Activated CD4-positive, alpha-beta memory T cell treated with anti-CD3 and anti-CD28 coated beads for 36 hours (primary cell): ENCODE measurements at regions not wholly inside any gene's neighbourhood (a gene's known extent, or its start where the extent isn't known, plus 50 kb on each side); places are given as distances from the start of the nearest gene placed in this dataset.
"Not testable (repeated sequence)": the region's sequence is repeated elsewhere in the genome, so short reads cannot be mapped to it uniquely, and the experiment has no call there.

Experiments
- CTCF ChIA-PET: fragments of 350-600 bp; sonication (Branson Sonifier 250); formaldehyde crosslinking; loops from one replicate; lab custom pipeline; 2021; ENCODE audit warnings: antibody characterized with exemption, inconsistent platforms; lab: Charles Lee
- POLR2A ChIA-PET: fragments of 350-600 bp; sonication (Branson Sonifier 250); formaldehyde crosslinking; loops from one replicate; lab custom pipeline; 2021; ENCODE audit warnings: antibody characterized with exemption; lab: Charles Lee
- DNase-seq: peaks from one replicate; pipeline ENCODE4 v3.0.0-alpha.2; 2020
- H3K27ac Mint-ChIP-seq: one replicate; pipeline ENCODE4 v1.8.0; 2021; ENCODE audit warnings: mixed read lengths
- H3K27me3 Mint-ChIP-seq: one replicate; pipeline ENCODE4 v1.8.0; 2021; ENCODE audit warnings: mixed read lengths
- H3K36me3 Mint-ChIP-seq: one replicate; pipeline ENCODE4 v1.8.0; 2021; ENCODE audit warnings: mixed read lengths
- H3K4me1 Mint-ChIP-seq: one replicate; pipeline ENCODE4 v1.8.0; 2021; ENCODE audit warnings: low read depth, mixed read lengths
- H3K4me3 Mint-ChIP-seq: one replicate; pipeline ENCODE4 v1.8.0; 2021; ENCODE audit warnings: mild to moderate bottlenecking, mixed read lengths
- H3K9me3 Mint-ChIP-seq: one replicate; pipeline ENCODE4 v1.8.0; 2021; ENCODE audit warnings: mixed read lengths
- intact Hi-C: fragments of 100-400 bp; cut with micrococcal nuclease; formaldehyde crosslinking; loops from one replicate; pipeline ENCODE4 v1.15.1; 2023

DNA sequence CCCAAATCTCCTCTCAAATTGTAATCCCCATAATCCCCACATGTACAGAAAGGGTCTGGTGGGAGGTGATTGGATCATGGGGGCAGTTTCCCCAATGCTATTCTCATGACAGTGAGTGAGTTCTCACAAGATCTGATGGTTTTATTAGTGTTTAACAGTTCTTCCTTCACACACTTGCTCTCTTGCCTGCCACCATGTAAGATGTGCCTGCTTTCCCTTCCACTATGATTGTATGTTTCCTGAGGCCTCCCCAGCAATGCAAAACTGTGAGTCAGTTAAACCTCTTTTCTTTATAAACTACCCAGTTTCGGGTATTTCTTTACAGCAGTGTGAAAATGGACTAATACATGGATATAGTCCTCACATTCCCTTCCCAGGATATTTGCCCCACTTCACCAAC is 126.7 kb upstream of the SPATA12 start:
- peak; percentile 23 for DNase-seq
- no peak overlapping the region for H3K27ac Mint-ChIP-seq
- H3K4me3 Mint-ChIP-seq: no peak overlapping the region
- H3K27me3 Mint-ChIP-seq: no peaks in the 10 kb centered on the region
- ChIA-PET POLR2A (no interaction called here), CTCF (interaction anchor here (0.7 kb wide), 1 partner anchor 180 kb away, joined by 3 read pairs; no protein-coding TSS in a partner anchor)
- H3K36me3 Mint-ChIP-seq: peaks cover 14% of the 10 kb centered on the region
- intact Hi-C loops: no loop called here
- peaks cover 23% of the 10 kb centered on the region for H3K9me3 Mint-ChIP-seq
- H3K4me1 Mint-ChIP-seq: peaks cover 49% of the 10 kb centered on the region

DNA sequence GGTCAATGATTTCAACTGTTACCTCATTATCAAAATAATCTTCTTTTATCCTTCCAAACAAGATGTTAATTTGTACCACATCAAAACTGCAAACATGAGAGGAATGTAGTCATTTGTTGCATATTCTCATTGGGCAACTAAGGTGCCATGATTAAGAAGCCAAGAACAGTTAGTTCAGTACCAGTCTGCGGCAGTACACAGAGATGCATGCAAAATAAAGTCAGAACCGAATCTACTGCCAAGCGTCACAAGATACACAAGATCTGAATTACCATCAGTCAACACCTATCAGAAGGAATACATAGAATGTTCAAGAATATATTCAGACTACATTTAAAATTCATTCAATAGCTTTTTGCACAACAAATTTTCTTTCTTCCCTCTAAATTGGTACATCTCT is 127.6 kb upstream of the SPATA12 start:
- H3K27ac Mint-ChIP-seq: no peak overlapping the region
- intact Hi-C loops: no loop called here

DNA sequence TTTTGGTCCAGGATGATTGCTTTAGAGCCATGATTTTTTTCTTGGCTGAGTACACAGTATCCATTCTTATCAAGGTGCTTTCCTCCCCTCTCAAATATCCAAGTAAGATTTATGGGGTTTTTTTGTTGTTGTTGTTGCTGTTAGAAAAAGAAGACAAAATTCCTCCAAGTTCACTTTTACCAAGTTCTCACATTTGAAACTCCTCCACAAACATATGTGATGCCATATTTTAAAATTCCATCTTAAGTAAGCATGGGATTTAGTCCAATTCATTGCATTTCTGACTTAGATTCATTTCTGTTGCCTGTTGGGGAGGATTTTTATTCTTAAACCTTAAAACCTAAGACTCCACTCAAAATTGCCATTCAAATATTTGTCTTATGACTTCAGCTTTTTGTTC is 128.6 kb upstream of the SPATA12 start:
- H3K27ac Mint-ChIP-seq: no peak overlapping the region
- H3K9me3 Mint-ChIP-seq: peaks cover 23% of the 10 kb centered on the region
- H3K27me3 Mint-ChIP-seq: no peaks in the 10 kb centered on the region
- peaks cover 60% of the 10 kb centered on the region for H3K4me1 Mint-ChIP-seq
- intact Hi-C loops: loop anchor here (2.0 kb wide), 1 partner anchor 49 kb away; no protein-coding TSS in a partner anchor
- ChIA-PET CTCF (no interaction called here), POLR2A (no interaction called here)
- no peak for DNase-seq
- H3K36me3 Mint-ChIP-seq: peaks cover 14% of the 10 kb centered on the region
- no peak overlapping the region for H3K4me3 Mint-ChIP-seq

More for the DNA sequence above, 127.6 kb upstream of the SPATA12 start:
- peaks cover 23% of the 10 kb centered on the region for H3K9me3 Mint-ChIP-seq
- no peak for DNase-seq
- H3K4me1 Mint-ChIP-seq: peaks cover 57% of the 10 kb centered on the region
- no peak overlapping the region for H3K4me3 Mint-ChIP-seq
- no peaks in the 10 kb centered on the region for H3K27me3 Mint-ChIP-seq
- POLR2A ChIA-PET: no interaction called here
- CTCF ChIA-PET: no interaction called here
- H3K36me3 Mint-ChIP-seq: peaks cover 14% of the 10 kb centered on the region

DNA sequence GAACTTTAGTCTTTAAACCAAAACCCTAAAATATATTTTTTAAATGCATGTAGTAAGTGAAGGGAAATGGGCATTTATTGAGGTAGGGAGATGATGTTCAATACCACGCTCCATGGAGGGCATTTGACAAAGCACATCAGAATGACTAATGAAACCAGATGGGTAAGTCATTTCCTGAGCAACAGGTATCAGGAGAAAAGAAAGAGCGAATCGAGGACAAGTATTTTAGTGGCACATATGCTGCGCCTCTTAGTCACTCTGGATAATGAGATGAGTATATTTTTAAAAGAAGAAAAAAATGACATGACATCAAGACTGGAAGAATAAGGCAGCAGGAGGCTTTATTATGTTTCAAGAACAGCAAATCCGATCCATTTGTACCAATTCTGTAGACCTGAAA is 129.0 kb upstream of the ARHGEF3 start:
- intact Hi-C loops: loop anchor here (1.0 to 2.0 kb wide), 3 partner anchors 12 to 50 kb away; no protein-coding TSS in a partner anchor
- DNase-seq: peak; percentile 34
- Mint-ChIP-seq H3K27me3 (no peaks in the 10 kb centered on the region), H3K36me3 (peaks cover 14% of the 10 kb centered on the region), H3K9me3 (peaks cover 23% of the 10 kb centered on the region), H3K4me3 (peak overlapping the region; percentile 16), H3K27ac (peak overlapping the region; percentile 74), H3K4me1 (peaks cover 71% of the 10 kb centered on the region)
- ChIA-PET POLR2A (no interaction called here), CTCF (no interaction called here)

DNA sequence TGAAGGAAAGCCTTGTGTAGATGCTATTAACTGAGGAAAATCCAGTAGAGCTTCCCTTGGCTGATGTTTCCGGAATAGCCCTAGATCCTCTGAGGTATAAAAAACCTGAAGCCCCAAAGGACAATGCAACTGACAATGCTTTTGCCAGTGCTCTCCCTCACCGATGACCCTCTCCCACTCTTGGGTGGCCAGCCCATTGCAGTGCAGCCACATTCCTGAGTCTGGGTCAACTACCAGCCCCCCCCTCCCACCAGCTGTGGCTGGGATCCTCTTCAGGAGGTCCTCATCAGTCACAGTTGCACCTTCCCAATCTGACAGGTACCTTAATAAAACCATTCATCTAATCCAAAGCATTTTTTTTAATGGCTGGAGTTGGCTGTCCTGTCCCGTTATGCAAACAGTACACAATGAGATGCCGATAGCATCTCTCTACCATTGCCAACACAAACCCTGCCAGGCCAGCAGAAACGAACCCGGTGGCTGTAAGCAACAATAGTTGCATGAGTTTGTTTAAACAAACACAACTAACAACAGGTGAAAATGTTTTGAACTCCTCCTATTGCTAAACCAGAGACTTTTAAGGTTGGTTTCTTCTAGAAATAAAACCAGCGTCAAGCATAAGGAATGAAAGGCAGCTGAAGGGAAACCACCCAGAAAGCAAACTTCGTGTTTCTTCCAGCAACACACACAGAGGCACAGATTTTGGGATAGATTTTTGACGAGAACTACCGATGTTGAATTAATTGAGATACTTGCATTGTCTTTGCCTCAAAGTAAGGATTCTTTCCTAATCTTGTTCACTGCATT is 128.3 kb upstream of the ARHGEF3 start:
- ChIA-PET CTCF (interaction anchor here (1.4 kb wide), 1 partner anchor 140 kb away, joined by 3 read pairs; no protein-coding TSS in a partner anchor), POLR2A (no interaction called here)
- H3K27ac Mint-ChIP-seq: peak overlapping the region; percentile 14
- H3K27me3 Mint-ChIP-seq: no peaks in the 10 kb centered on the region
- H3K36me3 Mint-ChIP-seq: peaks cover 14% of the 10 kb centered on the region
- H3K4me3 Mint-ChIP-seq: no peak overlapping the region
- H3K4me1 Mint-ChIP-seq: peaks cover 77% of the 10 kb centered on the region
- intact Hi-C loops: loop anchor here (1.0 to 2.0 kb wide), 3 partner anchors 12 to 51 kb away; no protein-coding TSS in a partner anchor
- peaks cover 22% of the 10 kb centered on the region for H3K9me3 Mint-ChIP-seq
- no peak for DNase-seq

DNA sequence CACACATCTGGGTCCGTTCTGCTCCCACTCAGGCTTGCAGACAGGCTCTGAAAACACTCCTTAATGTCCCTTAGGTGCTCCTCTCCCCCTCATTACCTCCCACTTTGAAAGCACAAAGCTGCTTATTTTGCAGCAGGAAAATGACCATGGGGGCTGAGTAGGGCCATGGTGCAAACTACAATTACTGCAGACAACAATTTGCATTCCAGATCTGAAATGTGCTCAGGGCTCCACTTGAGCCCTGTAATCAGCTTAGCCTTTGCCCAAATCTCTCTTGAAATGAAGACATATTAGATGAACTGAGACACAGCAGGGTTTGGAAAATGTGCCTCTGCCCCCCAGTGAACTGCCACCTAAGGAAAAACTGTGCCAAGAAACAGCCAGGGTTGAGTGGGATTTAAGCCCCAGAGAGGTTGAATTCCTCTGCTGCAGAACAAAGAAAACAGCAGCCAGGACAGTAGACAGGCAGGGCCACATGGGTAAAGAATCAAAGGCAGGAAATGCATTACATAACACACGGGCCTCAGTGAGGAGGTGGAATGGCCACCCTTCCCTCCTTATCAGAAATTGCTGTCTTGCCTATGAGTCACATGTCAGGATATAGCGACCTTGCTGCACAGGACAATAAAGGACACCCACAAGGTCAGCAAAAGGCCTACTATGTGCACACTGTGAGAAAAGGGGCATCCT is 126.8 kb upstream of the ARHGEF3 start:
- Mint-ChIP-seq H3K27me3 (no peaks in the 10 kb centered on the region), H3K36me3 (peaks cover 9% of the 10 kb centered on the region), H3K9me3 (peaks cover 11% of the 10 kb centered on the region), H3K27ac (no peak overlapping the region), H3K4me1 (peaks cover 87% of the 10 kb centered on the region), H3K4me3 (no peak overlapping the region)
- intact Hi-C loops: no loop called here
- POLR2A ChIA-PET: interaction anchor here (1.4 kb wide), 2 partner anchors 12 to 13 kb away, joined by 3 read pairs; no protein-coding TSS in a partner anchor
- DNase-seq: peak; percentile 38
- CTCF ChIA-PET: interaction anchor here (0.5 to 1.2 kb wide), 2 partner anchors 51 to 129 kb away, joined by 3 read pairs; no protein-coding TSS in a partner anchor

DNA sequence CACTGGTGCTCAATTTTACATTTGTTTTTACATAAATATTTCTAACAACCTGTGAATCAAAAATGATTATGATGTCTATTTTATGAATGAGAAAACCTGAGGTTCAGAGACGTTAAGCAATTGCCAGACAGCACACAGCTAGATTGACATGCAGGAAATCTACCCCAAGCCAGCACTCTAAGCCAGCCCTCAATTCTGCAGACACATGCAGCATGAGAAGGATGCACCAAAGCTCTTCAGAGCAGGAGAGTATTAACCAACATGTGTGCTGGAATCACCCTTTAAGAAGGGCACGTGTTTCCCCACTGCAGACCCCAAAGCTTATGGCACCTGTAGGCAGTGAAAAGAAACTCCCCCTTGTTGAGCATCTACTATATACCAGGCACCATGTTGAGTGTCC is 126.1 kb upstream of the ARHGEF3 start:
- intact Hi-C loops: no loop called here
- POLR2A ChIA-PET: interaction anchor here (1.4 kb wide), 2 partner anchors 11 to 12 kb away, joined by 3 read pairs; no protein-coding TSS in a partner anchor

DNA sequence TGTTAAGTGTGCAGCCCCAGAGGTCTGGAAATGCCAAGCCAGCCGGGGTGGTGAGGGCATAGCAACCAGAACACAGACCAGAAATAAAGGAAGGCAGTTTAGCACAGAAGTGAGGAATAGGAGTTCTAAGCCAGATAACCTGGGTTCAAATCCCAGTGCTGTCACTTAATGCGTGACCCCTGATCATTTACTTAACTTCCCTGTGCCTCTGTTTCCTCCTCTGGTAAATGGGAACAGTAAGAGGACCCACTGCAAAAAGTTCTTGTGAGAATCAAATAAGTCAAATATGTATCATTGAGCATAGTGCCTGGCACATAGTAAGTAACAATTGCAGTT is 125.2 kb upstream of the ARHGEF3 start:
- H3K27ac Mint-ChIP-seq: no peak overlapping the region
- H3K36me3 Mint-ChIP-seq: no peaks in the 10 kb centered on the region
- ChIA-PET CTCF (no interaction called here), POLR2A (interaction anchor here (1.4 kb wide), 2 partner anchors 10 to 11 kb away, joined by 3 read pairs; no protein-coding TSS in a partner anchor)
- intact Hi-C loops: no loop called here
- no peaks in the 10 kb centered on the region for H3K27me3 Mint-ChIP-seq
- DNase-seq: no peak
- H3K4me3 Mint-ChIP-seq: no peak overlapping the region
- H3K9me3 Mint-ChIP-seq: no peaks in the 10 kb centered on the region
- peaks cover 88% of the 10 kb centered on the region for H3K4me1 Mint-ChIP-seq

More for the DNA sequence above, 126.1 kb upstream of the ARHGEF3 start:
- H3K4me1 Mint-ChIP-seq: peaks cover 88% of the 10 kb centered on the region
- H3K9me3 Mint-ChIP-seq: peaks cover 6% of the 10 kb centered on the region
- H3K27ac Mint-ChIP-seq: no peak overlapping the region
- no peaks in the 10 kb centered on the region for H3K27me3 Mint-ChIP-seq
- CTCF ChIA-PET: interaction anchor here (0.5 to 1.2 kb wide), 3 partner anchors 50 to 452 kb away, joined by 3 read pairs; no protein-coding TSS in a partner anchor
- H3K36me3 Mint-ChIP-seq: peaks cover 6% of the 10 kb centered on the region
- H3K4me3 Mint-ChIP-seq: no peak overlapping the region
- DNase-seq: no peak

DNA sequence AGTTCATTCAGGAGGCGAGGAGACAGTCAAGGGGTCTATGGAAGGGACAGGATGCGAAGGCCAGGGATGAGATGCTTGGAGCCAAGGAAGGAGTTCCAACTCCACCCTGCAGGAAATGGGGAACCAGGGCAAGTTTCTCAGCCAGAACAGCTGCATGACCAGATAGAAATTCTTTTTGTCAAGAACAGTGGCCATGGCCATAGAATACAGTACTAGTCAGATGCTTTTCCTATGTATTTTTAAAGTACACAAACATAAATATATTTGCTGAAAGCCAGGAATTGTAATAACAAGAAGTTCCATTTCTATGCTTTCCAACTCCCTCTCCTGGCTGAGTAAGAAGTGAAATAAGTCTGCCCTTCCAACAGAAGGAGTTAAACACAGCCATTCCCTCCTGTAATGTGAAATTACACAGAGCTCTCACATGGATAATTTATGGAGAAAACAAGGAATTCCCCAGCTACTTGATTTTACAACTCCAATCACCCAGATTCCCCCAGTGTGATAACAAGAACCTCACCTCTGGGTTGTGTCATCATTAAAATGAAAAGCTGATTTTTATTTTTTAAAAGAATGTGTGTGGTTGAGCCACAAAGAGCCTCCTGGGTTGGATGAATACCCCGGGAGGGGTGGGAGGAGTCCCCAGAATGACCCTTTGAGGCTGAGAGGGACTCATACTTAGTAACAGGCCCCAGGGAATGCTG is 124.6 kb upstream of the ARHGEF3 start:
- ChIA-PET POLR2A (interaction anchor here (0.9 to 1.1 kb wide), 2 partner anchors 11 to 138 kb away, joined by 3 read pairs; no protein-coding TSS in a partner anchor), CTCF (interaction anchor here (1.2 kb wide), 1 partner anchor 9 kb away, joined by 4 read pairs; no protein-coding TSS in a partner anchor)
- no peak overlapping the region for H3K4me3 Mint-ChIP-seq
- no peaks in the 10 kb centered on the region for H3K27me3 Mint-ChIP-seq
- no peak for DNase-seq
- intact Hi-C loops: no loop called here
- H3K36me3 Mint-ChIP-seq: no peaks in the 10 kb centered on the region
- no peaks in the 10 kb centered on the region for H3K9me3 Mint-ChIP-seq
- no peak overlapping the region for H3K27ac Mint-ChIP-seq
- peaks cover 89% of the 10 kb centered on the region for H3K4me1 Mint-ChIP-seq

DNA sequence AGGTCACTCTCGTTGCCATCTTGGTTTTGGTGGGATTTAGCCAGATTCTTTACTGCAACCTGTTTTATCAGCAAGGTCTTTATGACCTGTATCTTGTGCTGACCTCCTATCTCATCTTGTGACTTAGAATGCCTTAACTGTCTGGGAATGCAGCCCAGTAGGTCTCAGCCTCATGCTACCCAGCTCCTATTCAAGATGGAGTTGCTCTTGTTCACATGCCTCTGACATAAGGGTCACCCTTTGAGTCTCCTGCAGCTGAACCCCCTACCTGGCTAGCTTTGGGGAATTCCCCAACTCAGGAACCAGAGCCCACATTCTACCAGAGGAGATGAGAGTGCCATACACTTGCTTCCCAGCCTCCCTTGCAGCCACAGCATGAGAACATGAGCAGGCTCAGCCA is 123.0 kb upstream of the ARHGEF3 start:
- CTCF ChIA-PET: interaction anchor here (1.3 kb wide), 1 partner anchor 123 kb away, joined by 4 read pairs; the partner anchor contains the start of gene ARHGEF3
- H3K4me3 Mint-ChIP-seq, H3K9me3 Mint-ChIP-seq, H3K27me3 Mint-ChIP-seq, POLR2A ChIA-PET, DNase-seq, H3K27ac Mint-ChIP-seq, intact Hi-C loops, H3K36me3 Mint-ChIP-seq: not testable (repeated sequence)
- H3K4me1 Mint-ChIP-seq: peaks cover 80% of the 10 kb centered on the region

DNA sequence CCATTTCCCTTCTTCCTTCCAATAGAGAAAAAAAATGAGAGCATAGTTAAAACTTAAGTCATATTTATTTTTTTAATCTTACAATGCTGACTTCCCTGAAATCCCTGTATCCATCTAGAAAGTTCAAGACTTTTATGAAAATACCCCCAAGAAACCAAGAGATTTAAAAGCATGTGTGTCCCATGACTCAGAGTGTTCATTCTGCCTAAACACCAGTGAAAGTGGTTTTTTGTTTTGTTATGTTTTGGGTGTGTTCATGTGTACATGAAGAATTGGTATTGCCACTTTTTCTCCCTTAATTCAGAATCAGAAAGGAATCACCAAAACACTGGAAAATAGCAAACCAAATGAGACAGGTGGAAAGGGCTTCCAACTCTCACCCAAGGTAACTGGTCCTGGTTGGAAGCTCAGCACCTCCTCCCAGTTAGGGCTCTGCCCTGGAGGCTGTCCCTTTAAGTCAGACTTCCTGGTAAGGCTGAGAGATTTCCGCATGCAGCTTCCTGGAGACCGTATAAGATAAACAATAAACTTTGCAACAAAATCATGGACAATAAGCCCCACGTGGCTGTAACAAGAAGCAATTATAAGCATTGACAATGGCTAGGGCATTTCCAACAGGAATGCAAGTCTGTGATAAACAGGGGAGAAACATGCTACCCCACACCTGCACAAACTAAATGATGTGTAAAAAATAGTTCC is 121.9 kb upstream of the ARHGEF3 start:
- ChIA-PET CTCF (no interaction called here), POLR2A (no interaction called here)
- H3K4me3 Mint-ChIP-seq: peak overlapping the region; percentile 1
- H3K27ac Mint-ChIP-seq: peak overlapping the region; percentile 46
- H3K36me3 Mint-ChIP-seq: no peaks in the 10 kb centered on the region
- DNase-seq: peak; percentile 48
- H3K27me3 Mint-ChIP-seq: no peaks in the 10 kb centered on the region
- peaks cover 81% of the 10 kb centered on the region for H3K4me1 Mint-ChIP-seq
- H3K9me3 Mint-ChIP-seq: no peaks in the 10 kb centered on the region
- intact Hi-C loops: no loop called here
